GM21360 (cell line): ENCODE measurements at regions not wholly inside any gene's neighbourhood (a gene's known extent, or its start where the extent isn't known, plus 50 kb on each side); places are given as distances from the start of the nearest gene placed in this dataset.

Source experiments
- ATAC-seq: cut with Tn5 transposase; IDR thresholded peaks from one replicate; pipeline ENCODE4 v1.9.1; 2021; ENCODE audit warnings: mild to moderate bottlenecking, moderate library complexity; ENCODE audit not compliant: unreplicated experiment

DNA sequence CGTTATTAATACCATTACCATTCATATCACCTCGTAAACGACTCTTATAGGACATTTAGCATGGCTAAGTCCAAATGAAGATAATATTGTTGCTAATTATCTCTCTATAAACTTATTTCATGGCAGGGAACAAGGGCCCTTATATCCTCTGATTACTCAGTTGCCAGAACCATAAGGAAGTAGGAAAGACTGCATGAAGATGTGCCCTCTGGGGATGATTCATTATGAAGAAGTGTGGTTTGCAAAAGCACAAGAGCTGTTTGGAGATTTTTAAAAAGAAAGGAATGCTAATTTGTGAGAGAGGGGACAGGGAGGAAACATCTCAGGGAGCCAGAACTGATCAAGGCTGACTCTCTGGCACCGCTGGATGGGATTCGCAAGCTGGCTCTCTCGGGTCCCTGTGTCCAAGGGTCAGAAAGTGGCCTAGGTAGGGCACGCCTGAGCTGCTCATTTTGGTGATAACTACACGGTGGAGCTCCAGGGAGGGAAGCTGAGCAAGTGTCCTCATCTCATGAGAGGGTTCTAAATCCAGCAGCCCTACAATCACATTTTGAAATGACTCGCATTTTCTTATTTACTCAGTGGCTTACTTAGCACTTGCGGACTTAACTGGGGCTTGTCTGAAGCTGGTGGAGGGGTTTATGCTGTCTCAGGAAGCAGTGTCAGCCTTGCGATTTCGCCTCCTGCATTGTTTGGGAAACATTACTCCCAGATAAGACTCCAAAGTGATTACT is 136.8 kb downstream of the C5orf15 start:
- ATAC-seq, result no peak

DNA sequence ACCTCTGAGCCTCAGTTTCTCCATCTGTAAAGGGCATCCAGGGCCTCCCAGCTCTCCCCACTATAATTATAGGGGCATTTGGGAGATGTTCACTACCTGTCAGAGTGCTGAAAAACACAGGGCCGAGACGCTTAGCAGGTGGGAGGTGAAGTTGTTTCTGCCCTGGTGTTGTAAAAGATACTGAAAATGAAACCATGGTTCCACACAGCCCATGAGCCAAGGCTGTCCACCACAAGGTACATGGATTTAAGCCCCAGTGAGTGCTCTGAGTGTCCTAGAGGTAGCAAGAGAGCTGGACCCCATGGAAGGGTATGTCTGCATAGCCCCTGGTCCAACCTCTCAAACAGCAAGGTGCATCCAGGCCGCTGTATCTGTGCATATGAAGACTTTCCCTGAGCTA is 137.5 kb downstream of the C5orf15 start:
- ATAC-seq, result no peak

DNA sequence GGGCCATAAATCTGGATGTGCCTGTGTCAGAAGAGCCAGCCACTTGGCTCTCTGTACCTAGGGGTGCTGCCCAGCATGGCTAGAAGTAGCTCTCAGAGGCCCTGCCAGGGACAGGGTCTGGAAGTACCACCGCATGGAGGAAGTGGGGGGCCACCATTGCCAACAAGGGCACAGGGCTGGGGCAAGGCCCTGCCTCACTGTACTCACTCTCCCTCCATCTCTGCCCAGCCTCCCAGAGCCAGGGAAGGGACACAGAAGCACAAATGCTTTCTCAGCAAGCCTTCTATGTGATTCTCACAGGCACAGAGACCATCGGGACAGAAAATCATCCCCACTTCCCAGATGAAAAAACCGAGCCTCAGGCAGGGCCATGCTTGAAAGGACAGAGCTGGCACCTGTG is 138.1 kb downstream of the C5orf15 start:
- no peak for ATAC-seq

DNA sequence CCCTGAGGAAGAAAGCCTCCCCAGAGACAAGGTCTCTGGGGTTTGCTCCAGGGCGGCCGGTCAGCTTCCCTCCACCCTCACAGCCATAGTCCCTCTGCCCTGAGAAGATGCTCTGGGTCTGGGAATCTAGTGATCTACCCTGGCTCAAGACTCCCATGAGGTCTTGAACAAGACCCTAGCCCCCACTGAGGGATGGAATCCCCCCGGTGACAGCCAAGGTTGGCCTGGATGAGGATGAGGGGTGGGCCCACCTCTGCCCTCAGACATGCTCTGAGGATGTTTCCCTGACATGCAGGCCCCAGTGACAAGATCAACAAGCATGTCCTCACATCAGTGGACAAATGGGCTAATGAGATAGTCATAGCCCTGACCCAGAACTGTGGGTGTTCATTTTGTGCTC is 138.6 kb downstream of the C5orf15 start:
- no peak for ATAC-seq

DNA sequence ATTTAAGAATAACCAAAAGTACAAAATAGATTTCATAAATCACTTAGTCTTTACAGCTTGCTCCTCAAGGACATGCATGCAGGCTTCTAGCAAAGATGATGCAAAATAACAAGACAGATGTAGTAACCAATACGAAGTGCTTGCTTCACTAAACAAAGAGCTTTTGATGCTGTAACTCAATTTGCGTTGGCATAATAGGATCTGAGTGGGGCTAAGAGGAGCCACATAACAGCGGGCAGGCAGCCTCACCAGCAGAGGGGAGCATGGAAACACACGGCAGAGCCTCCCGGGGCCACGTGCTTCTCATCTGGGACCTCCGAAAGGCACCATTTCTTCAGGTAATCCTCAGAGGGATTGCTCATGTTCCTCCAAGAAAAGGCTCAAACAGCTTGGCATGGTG is 139.7 kb downstream of the C5orf15 start:
- no peak for ATAC-seq

DNA sequence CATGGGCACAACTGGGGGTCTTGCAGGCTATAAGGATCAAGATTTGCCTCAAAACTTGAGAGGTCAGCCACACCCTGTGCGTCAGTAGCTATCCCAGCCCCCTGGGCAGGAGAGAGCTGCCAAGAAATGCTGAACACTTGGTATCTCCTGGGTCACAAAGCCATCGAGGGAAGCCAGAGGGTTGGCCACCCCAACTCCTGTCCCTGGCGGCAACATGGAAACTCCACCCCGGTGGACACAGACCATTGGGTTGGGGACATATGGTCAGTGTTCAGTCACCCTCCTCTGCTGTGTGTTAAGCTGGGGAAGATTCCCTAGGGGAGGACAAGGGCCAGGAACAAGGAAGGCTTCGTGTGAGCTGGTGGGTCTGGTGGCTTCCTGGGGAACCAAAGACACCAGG is 140.6 kb downstream of the C5orf15 start:
- no peak for ATAC-seq

DNA sequence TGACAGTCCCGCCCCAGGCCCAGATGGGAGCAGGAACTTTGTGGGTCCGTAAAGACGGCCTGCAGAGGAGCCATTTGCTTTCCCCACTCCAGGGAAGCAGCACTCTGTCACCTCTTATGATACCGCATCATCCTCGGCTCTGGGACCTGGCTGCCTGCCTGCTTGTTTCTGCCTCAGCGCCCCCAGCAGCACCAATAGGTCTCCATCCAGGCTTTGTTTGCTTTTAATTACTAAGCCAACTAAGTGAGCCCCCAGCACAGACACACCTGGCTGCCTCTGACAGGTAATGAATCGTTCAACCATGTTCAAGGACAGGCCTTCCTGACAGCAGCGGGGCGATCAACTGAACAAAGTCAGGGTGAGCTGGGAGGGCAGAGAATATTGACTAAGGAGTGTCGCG is 141.4 kb downstream of the C5orf15 start:
- no peak for ATAC-seq

DNA sequence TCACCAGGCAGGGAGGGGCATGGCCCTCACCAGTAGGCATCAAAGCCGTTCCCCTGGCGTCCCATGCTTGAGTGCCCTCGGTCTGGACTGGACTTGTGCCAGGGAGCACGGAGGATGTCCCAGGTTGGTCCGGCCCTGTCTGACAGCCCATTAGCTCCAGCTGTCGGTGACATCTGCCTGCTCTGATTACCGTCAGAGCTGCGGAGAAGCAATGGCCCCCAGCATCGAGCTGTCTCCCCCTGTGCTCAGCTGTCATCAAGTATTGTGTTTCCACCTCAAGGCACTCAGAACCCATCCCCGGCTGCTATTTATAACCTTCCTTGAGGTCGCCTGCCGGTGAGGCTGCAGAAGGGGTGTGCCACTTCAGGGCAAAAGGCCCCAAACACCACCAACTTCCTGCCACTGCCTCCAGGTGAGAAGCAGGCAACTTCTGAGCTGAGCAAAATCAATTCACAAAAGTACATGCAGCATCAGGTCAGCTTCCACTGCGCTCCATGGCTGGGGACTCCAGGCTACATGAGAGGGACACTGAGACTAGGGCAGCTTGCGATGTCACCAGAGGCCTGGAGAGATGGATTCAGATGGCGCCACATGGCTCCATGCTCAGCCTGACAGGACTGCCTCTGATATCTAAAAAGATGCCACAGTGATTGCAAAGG is 142.7 kb downstream of the C5orf15 start:
- ATAC-seq, result no peak

DNA sequence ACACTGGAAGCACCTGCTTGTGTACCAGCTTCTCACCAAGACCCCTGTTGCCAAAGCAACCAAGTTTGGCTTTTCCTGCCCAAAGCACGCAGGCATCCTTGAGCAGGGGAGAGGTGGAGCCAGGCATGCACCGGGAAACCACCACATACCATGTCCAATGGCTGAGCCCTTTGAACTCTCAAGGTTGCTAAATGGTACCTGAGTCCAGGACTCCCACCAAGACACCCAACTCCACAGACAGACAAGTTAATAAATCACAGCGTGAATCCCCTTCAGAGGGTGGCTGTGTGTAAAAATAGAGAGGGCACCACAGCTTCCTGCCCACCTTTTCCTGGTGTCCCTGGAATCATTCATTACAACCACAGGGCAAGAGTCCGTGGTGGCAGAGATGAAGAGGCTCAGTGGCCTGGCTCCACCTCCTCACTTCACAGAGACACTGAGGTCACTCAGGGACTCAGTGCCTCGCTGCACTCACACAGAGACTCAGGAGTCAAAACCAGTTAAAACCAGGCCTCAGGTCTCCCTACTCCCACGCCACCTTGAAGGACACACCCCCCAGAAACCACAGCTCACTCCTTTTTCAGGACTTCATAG is 143.7 kb downstream of the C5orf15 start:
- ATAC-seq, result peak; percentile 69

DNA sequence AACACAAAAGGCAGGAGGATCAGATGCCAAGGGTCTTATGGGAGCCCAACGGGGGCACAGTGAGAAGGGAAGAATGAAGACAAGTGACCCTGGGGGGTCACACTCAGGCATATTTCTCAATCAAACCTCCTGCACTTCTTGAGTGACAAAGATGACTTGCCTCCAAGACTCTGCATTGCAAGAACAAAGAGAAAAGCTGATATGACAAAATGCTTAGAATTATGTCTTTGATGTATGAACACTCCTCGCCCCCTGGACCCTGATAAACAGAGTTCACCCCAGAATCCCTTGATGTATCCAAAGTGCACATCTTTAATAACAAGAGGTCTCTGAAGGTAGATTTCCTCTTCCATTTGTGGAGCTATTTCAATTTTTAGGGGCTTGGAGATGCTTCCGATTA is 146.5 kb downstream of the C5orf15 start:
- no peak for ATAC-seq

DNA sequence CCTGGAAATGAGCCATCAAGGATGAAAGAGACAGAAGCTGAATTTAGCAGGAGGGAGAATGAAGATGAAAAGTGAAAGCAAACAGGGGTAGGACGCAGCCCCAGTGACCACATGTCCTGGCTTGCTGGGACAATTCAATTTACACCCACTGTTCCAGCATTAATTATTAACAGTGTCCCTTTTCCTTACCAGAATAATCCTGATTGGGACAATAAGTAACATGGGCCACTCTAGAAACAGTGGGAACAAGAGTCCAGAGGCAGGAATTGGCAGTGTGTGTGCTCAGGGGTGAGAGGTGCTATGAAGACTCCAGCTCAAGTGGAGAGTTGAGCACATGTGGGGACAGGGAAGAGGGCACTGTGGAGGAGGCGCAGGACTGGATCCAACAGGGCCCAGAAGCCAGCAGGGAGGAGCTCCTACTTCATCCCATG is 147.1 kb downstream of the C5orf15 start:
- no peak for ATAC-seq

DNA sequence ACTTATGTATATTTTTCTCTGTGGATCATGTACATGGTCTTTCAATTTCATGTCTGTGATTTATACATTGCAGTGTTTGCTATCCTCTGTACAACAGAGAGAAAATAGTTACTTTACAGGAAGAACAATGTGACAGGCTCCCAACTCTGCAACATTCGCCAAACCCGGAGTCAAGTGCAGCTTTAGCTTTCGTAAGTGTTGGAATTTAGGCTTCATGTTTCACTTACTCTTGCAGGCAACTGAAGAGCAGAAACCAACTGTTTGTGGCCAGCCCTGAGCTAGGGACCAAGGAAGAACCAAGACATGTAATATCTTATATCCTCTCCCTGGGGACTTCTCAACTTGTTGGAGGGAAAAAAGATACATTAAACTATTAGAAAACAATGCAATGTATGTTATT is 147.9 kb downstream of the C5orf15 start:
- no peak for ATAC-seq

DNA sequence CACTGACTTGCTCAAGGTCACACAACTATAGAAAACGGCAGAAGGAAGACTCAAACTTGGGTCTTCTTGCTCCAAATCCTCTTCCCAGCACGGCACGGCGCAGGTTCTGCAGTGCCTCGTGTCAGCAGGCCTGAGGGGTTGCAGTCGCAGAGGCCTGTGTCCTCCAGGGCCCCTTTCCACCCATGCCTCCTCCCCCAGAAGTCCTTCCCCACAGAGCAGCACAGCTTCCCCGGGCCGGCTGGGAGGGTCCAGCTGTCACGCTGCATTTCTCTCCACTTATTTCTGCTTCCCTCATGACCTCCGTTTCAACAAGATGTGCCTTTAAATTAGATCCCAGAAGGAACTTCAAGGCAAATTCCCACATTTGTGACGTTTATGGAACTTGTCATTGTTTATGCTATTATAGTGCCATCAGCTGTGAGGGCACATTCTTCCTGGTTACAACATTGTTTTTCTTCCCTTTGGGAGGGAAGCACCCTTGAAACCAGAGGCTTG is 148.4 kb downstream of the C5orf15 start:
- no peak for ATAC-seq

DNA sequence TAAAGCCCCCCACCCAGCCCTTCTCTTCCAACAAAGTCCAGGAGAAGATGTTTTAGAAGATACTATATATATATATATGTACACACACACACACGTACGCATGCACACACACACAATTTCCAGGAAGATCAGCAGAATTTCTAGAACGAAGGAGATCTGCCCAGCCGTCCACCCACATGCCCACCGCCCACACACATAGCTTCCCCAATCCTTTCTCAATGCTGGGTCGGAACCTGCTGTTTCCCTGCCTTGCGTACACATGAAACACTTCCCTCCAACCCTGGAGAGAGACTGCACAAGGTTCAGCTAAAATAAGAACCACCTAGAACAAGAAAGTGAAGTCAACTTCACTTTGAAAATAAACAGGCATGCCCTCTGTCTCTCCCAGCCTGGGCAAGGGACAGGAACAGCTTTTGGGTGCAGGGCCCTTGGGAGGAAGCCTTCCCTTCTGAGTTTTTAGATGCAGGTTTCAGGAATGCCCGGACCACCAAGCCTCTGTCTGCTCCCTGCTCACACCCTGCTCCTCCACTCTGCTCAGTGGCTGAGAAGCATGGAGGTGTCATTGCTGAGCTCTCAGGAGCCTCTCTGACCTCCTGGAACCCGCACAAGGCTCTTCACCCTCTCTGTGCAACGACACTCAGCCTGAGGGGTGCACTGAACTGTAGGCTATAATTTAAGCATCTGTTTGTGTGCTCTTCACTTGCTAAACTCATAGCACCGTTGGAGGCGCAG is 149.4 kb downstream of the C5orf15 start:
- ATAC-seq, result no peak

DNA sequence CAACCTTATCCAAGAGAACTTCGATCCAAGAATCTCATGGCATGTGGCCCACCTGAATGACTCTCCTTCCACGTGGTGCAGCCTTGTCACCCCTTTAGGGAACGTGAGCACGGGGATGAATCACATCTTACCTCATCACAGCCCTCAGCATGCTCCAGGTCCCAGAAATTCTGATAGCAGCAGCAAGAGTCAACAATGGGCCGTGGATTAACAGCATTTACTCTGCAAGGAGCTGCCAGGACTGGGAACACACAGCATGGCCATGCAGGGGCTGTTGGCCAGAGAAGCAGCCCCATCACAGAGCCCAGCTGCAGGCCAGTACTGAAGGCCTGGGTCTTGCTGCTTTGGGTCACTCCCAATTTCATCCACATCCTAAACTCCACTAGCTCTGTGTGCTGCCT is 150.4 kb downstream of the C5orf15 start:
- ATAC-seq, result no peak

DNA sequence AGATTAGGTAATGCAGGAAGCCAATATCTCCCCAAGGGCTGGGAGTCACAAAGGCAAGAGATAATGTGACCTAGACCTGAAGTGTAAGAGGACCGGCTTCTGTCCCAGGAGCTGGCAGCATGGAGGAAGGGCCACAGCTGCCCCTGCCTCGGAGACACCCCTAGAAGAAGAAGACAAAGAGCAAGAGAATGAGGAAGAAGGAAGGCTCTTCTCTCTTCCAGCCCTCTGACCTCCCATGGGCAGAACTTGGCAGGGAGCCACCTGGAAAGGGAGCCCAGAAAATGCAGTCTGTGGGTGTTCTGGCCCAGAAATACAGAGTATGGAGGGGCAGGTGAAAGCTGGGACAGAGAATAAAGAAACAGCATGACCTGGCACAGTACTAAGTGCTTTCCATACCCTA is 151.0 kb downstream of the C5orf15 start:
- no peak for ATAC-seq

DNA sequence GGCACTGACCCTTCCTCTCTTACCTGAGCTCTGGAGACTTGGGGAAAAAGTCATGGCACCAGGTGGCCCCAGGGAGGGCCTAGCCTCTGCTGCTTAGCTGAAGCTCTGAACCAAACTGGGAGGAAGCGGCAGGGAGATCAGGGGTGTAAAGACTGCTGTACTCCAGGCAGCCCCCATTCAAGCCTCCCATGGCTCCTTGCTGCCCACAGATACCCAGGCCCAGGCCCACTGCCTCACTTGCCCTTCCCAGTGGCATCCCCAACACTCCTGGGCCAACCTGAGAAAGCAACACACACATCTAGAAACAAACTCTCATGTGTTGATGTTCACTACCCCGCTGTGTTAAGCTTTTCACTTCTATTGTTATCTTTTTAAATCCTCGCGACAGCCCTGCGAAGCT is 151.6 kb downstream of the C5orf15 start:
- no peak for ATAC-seq

DNA sequence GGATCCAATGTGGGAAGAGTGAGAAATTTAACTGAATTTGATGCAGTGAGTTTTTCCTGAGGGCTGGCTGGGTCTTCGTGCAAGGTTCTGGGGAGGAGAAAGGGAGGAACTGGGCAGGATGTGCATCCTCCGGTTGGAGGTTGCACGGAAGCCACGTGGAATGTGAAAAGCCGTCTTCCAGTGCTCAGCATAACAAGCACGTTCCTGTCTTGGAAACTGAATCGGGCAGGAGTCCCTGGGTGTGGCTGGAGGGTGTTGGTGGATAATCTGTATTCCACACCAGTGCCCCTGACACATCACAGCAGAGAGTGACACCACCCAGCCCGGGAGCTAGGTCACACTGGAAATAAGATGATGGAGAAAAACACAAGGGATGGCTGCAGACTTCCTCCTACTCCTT is 154.3 kb downstream of the C5orf15 start:
- no peak for ATAC-seq

DNA sequence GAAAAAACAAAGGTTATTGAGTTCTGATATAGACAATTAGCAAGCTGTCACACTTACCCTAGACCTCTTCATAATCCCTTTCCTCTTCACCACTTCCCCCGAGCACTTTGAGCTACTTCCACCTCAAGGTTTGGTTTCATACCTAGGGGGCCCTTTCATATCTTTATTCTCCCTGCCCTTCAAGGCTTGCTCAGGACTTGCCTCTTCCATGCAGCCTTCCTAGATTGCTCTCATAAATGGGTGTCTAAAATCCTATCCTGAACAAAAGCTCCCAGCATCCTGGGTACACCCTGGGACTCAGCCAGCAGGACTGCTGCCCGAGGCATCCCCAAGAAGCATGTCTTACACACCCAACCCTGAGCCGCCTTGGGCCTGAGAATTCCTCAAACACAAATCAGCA is 157.3 kb downstream of the C5orf15 start:
- no peak for ATAC-seq

DNA sequence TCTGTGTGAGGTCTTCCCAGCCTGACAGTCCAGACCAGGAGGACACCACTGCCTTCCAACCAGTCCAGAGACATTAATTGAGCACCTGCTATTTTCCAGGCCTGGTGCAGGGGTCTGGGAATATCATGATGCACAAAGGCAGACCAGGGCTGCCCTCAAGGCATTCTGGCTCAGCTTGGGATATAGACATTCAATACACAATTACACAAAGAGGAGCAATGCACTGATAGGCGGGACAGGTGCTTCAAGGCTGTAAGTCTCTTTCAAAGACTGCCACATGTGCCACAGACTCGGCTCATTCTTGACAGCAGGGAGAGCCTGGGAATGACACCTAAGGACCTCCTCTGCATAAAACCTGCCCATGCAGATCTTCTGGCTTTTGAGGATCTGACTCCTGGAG is 158.6 kb downstream of the C5orf15 start:
- ATAC-seq, result no peak

DNA sequence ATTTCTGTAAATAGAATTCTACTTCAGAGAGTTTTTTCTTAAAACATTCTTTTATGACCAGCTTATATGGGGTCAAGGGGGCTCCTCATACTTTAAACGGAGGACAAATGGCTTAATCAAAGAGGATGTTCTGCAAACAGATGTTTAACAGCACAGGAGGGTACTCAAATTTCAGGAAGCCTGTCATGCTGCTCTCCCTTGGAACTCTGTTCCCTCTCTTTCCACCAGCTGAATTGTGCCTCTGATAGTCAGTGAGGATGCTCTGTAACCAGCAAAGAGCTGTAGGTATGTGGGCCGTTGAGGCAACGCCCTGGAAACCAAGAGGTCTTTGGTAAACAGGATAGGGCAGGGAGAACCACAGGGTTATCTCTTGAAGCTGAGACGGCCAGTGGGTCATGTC is 161.1 kb downstream of the C5orf15 start:
- ATAC-seq, result no peak

DNA sequence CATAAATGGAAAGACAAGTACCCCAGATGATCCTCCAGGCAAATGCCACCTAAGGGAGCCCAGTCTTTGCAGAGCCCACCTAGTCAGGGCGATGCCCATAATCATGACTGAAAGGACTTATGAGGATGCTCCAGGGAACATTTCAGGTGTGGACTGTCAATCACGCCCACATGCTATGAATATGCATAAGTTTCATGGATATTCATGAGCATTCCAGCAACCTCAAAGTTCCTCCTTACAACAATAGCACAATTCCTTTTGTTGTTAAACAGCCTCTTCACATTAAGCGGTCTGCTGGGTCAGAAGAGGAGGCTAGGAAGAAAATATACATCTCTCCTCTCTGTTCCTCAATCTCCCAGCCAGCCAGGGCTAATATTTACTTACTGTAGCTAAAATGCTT is 161.6 kb downstream of the C5orf15 start:
- no peak for ATAC-seq
